ENCODE measurements at regions not wholly inside any gene's neighbourhood (a gene's known extent, or its start where the extent isn't known, plus 50 kb on each side); places are given as distances from the start of the nearest gene placed in this dataset.

DNA sequence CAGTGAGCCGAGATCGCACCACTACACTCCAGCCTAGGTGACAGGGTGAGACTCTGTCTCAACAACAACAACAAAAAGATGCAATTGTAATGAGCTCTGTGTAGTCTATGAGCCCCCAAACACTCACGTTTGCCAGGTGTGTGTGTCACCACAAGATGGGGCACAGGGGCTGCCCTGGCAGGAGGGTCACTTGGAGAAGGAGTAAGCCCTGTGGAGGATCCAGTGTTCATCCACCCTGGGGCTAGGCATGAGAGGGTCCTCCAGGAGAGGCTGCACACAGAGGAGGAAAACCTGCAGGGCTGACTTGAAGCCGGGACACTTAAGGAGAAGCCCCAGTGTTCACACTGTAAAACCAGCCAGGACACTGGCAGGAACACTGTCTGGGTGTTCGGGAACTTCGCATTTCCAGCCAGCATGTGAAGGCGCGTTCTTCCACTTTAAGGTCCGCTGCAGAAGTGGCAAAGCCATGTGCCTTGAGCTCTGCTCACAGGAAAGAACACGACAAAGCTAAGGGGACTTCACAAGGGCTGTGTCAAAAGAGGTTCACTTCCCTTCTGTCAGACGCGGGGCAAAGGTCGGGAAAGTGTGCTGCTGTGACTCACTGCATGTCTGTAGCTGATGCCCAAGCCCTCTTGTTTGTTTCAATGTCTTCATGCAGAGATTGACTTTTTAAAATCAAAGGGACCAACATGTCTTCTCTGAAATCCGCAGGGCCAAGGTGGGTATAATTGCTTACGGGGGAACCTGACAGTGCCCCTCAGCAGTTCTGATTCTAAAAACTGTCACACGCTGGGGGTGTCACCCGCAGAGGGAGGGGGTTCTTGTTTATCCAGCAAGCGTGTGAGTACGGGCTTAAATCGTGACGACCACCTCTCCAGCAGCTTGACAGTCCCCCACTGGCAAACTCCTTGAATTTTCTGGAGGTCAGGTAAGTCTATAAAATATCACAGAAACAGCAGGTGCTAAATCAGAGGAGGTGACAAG is 102.8 kb downstream of the RIPK4 start:
- H3K9me3 Mint-ChIP-seq (ENCODE audit: unreplicated experiment), result no peaks in the 10 kb centered on the region
- no peak overlapping the region for H3K4me3 Mint-ChIP-seq (ENCODE audit: unreplicated experiment)
- TF ChIP-seq, protein P1, sequence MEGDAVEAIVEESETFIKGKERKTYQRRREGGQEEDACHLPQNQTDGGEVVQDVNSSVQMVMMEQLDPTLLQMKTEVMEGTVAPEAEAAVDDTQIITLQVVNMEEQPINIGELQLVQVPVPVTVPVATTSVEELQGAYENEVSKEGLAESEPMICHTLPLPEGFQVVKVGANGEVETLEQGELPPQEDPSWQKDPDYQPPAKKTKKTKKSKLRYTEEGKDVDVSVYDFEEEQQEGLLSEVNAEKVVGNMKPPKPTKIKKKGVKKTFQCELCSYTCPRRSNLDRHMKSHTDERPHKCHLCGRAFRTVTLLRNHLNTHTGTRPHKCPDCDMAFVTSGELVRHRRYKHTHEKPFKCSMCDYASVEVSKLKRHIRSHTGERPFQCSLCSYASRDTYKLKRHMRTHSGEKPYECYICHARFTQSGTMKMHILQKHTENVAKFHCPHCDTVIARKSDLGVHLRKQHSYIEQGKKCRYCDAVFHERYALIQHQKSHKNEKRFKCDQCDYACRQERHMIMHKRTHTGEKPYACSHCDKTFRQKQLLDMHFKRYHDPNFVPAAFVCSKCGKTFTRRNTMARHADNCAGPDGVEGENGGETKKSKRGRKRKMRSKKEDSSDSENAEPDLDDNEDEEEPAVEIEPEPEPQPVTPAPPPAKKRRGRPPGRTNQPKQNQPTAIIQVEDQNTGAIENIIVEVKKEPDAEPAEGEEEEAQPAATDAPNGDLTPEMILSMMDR (IDR thresholded peaks at IDR 0.05), result no peak
- no peak for DNase-seq (ENCODE audit: extremely low spot score, unreplicated experiment)
- H3K27ac Mint-ChIP-seq (ENCODE audit: unreplicated experiment), result no peak overlapping the region
- H3K4me1 Mint-ChIP-seq (ENCODE audit: unreplicated experiment), result peaks cover 25% of the 10 kb centered on the region
- H3K27me3 Mint-ChIP-seq (ENCODE audit: unreplicated experiment), result no peaks in the 10 kb centered on the region
- no peaks in the 10 kb centered on the region for H3K36me3 Mint-ChIP-seq (ENCODE audit: unreplicated experiment)

DNA sequence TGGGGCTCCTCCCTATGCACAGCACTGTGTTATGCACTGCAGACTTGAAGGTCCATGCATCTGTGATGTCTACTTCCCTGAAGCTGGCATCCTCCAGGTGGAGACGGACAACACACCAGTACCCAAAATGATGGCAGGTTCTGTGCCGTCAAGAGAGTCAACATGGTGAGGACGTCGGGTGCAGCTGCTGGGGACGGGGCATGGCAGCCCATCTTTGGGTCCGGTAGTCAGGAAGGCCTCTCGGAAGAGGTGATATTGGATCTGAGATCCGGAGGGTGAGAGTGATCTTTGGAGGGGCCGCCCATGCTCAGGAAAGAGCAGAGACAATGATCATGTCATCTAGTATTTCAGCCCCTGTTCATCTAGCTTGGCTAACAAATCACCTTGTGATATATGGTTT is 104.1 kb downstream of the RIPK4 start:
- Mint-ChIP-seq H3K9me3 (ENCODE audit: unreplicated experiment) (no peaks in the 10 kb centered on the region), H3K27ac (ENCODE audit: unreplicated experiment) (no peak overlapping the region), H3K36me3 (ENCODE audit: unreplicated experiment) (no peaks in the 10 kb centered on the region), H3K4me3 (ENCODE audit: unreplicated experiment) (no peak overlapping the region), H3K27me3 (ENCODE audit: unreplicated experiment) (no peaks in the 10 kb centered on the region), H3K4me1 (ENCODE audit: unreplicated experiment) (peaks cover 31% of the 10 kb centered on the region)
- TF ChIP-seq, protein P1 (IDR thresholded peaks at IDR 0.05), result no peak
- DNase-seq (ENCODE audit: extremely low spot score, unreplicated experiment), result no peak

DNA sequence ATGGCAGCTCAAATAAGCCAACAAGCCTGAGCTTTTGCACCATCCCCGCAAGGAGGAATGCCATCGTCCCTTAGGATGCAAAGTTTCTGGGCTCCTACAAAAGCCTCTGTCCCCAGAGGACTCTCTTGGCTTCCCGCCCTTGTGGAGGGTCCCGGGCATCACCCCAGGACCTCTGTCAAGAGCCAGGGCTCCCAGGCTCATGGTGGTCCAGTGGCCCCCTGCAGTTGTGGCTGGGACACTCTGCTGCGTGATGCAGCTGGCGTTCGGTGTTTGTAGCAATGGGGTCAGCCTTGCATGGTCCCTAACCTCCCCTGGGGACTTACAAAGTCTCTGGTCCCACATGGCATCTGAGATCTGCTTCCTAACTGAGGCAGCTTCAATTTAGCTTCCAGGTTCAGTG is 104.7 kb downstream of the RIPK4 start:
- H3K4me1 Mint-ChIP-seq (ENCODE audit: unreplicated experiment), result peaks cover 29% of the 10 kb centered on the region
- no peak for DNase-seq (ENCODE audit: extremely low spot score, unreplicated experiment)
- TF ChIP-seq, protein P1 (IDR thresholded peaks at IDR 0.05), result no peak

DNA sequence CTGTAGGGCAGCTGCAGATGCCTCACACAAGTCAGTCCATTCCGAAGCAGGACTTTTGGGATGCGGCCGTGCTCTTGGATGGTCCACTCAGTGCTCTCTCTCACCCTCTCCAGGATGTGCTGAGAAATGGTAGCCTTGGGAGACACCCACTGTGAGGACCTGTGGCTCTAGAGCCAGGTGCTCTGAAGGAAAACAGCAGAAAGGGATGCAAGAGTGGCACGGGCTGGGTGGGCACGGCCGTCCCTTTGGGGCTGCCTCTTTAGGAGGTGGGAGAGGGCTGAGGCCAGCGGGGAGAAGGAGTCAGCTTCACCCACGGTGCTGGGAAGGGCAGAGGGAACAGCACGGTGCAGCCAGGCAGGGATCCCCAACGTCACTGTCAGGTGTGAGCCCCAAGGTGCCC is 106.1 kb downstream of the RIPK4 start:
- Mint-ChIP-seq H3K27ac (ENCODE audit: unreplicated experiment) (no peak overlapping the region), H3K4me1 (ENCODE audit: unreplicated experiment) (peaks cover 29% of the 10 kb centered on the region), H3K4me3 (ENCODE audit: unreplicated experiment) (no peak overlapping the region), H3K9me3 (ENCODE audit: unreplicated experiment) (no peaks in the 10 kb centered on the region), H3K36me3 (ENCODE audit: unreplicated experiment) (no peaks in the 10 kb centered on the region), H3K27me3 (ENCODE audit: unreplicated experiment) (no peaks in the 10 kb centered on the region)
- DNase-seq (ENCODE audit: extremely low spot score, unreplicated experiment), result no peak
- TF ChIP-seq, protein P1 (IDR thresholded peaks at IDR 0.05), result no peak

More for the DNA sequence above, 104.7 kb downstream of the RIPK4 start:
- no peak overlapping the region for H3K27ac Mint-ChIP-seq (ENCODE audit: unreplicated experiment)
- H3K36me3 Mint-ChIP-seq (ENCODE audit: unreplicated experiment), result no peaks in the 10 kb centered on the region
- H3K9me3 Mint-ChIP-seq (ENCODE audit: unreplicated experiment), result no peaks in the 10 kb centered on the region
- no peak overlapping the region for H3K4me3 Mint-ChIP-seq (ENCODE audit: unreplicated experiment)
- H3K27me3 Mint-ChIP-seq (ENCODE audit: unreplicated experiment), result no peaks in the 10 kb centered on the region

DNA sequence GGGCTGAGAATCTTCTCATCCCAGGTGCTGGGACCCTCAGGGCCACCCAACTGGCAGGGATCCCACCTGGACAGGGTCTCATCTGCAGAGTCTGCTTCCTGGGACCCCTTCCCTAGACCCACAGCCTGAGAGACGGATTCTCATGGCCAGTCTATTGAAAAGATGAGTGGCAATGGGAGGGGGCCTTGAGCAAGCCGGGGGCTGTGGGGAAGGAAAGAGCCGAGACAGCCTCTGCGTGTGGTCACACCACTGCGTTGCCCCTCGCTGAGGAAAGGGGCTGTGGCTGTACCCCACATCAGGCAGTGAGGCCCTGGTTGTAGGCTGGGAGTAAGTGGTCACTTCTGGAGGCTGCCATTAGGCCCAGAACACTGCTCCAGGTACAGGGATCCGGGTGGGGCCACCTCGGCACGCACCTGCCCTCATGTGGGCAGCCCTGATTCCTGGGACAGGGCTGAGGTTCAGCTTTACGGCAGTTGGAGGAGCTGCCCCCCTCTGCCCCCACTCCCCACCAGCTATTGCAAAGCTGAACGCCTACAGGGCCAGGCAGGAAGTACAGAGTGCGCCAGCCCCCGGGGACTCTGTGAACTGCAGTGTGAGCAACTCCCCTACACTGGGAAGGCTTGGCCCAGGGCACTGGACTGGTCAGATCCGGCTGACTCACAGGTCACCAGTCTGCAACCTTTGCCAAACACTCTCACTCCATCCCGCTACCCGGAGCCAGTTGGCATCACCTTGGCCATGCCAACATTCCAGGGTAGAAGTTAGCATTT is 106.9 kb downstream of the RIPK4 start:
- Mint-ChIP-seq H3K4me3 (ENCODE audit: unreplicated experiment) (no peak overlapping the region), H3K27ac (ENCODE audit: unreplicated experiment) (no peak overlapping the region), H3K9me3 (ENCODE audit: unreplicated experiment) (no peaks in the 10 kb centered on the region), H3K36me3 (ENCODE audit: unreplicated experiment) (no peaks in the 10 kb centered on the region), H3K4me1 (ENCODE audit: unreplicated experiment) (peaks cover 25% of the 10 kb centered on the region), H3K27me3 (ENCODE audit: unreplicated experiment) (no peaks in the 10 kb centered on the region)
- DNase-seq (ENCODE audit: extremely low spot score, unreplicated experiment), result no peak
- TF ChIP-seq, protein P1 (IDR thresholded peaks at IDR 0.05), result no peak

All from osteocyte (in vitro differentiated cells).